ENCODE measurements at regions not wholly inside any gene's neighbourhood (a gene's known extent, or its start where the extent isn't known, plus 50 kb on each side); places are given as distances from the start of the nearest gene placed in this dataset.

- peak overlapping the region in 1 of 2 experiments; percentile 75; a peak in 3 of 6 replicates for H3K27ac ChIP-seq
- 94% methylated on average over 4 of the region's 4 CpGs for WGBS (ENCODE audit: missing lambda C conversion rate)
- ATAC-seq (no peak), DNase-seq (ENCODE audit: low read depth in 1 of 2, low spot score in 1 of 2) (no peak), FAIRE-seq (no peak)
- peaks cover 28% of the 10 kb centered on the region for H3K4me1 ChIP-seq
- POLR2A ChIA-PET: no interaction called here
- no peak overlapping the region for H3K4me3 ChIP-seq
- CTCF ChIA-PET: interaction anchor here (0.6 to 6.9 kb wide), 13 partner anchors 8 to 180 kb away, joined by 3 to 36 read pairs (median 4); no protein-coding TSS in a partner anchor
- H3K4me2 ChIP-seq: peak overlapping the region; percentile 56; the same call in 1 of the 3 replicates
- peaks cover 13% of the 10 kb centered on the region for H3K9me3 ChIP-seq
- TF ChIP-seq ATOH8 (CRISPR knock-in tag; IDR thresholded peaks at IDR 0.05; ENCODE audit: low read depth) (no peak), ZNF302 (CRISPR knock-in tag; IDR thresholded peaks at IDR 0.05) (no peak), HMGXB4 (CRISPR knock-in tag; IDR thresholded peaks at IDR 0.05; ENCODE audit: borderline replicate concordance) (no peak), RNF2 (IDR thresholded peaks at IDR 0.05; ENCODE audit: borderline replicate concordance, low read depth) (no peak), USF2 (IDR thresholded peaks at IDR 0.05) (no peak), BHLHE40 (IDR thresholded peaks at IDR 0.05; ENCODE audit: low read depth, low read length) (no peak), SREBF2 (IDR thresholded peaks at IDR 0.05) (no peak)
These were observed 85.7 kb downstream of the SEMA4F start for GRCh38 chr2:74739733-74740241.

- FAIRE-seq (no peak), ATAC-seq (peak; percentile 42; a peak in 4 of 6 replicates), DNase-seq (ENCODE audit: low read depth in 1 of 2, low spot score in 1 of 2) (no peak)
- no peak overlapping the region for H3K4me3 ChIP-seq
- TF ChIP-seq EP300 (IDR thresholded peaks at IDR 0.05) (peak in 1 of 2 experiments; percentile 3; a peak in 1 of 5 replicates), PBX3 (IDR thresholded peaks at IDR 0.05) (no peak)
- peaks cover 13% of the 10 kb centered on the region for H3K9me3 ChIP-seq
- WGBS (ENCODE audit: missing lambda C conversion rate): 5% methylated on average over 3 of the region's 3 CpGs
- peak overlapping the region; percentile 56 for H3K4me2 ChIP-seq
- CTCF ChIA-PET: interaction anchor here (0.6 to 6.9 kb wide), 13 partner anchors 9 to 671 kb away, joined by 3 to 36 read pairs (median 4); no protein-coding TSS in a partner anchor
- POLR2A ChIA-PET: interaction anchor here (0.9 kb wide), 1 partner anchor 134 kb away, joined by 3 read pairs; no protein-coding TSS in a partner anchor
- peaks cover 28% of the 10 kb centered on the region for H3K4me1 ChIP-seq
- H3K27ac ChIP-seq: peak overlapping the region; percentile 1 to 75; a peak in 4 of 6 replicates
These were observed 86.3 kb downstream of the SEMA4F start for GRCh38 chr2:74740395-74740740.

- POLR2A ChIA-PET: interaction anchor here (0.9 kb wide), 1 partner anchor 133 kb away, joined by 3 read pairs; no protein-coding TSS in a partner anchor
- no peak overlapping the region for H3K4me3 ChIP-seq
- DNase-seq (ENCODE audit: low read depth in 1 of 2, low spot score in 1 of 2): peak; percentile 88 to 95
- H3K9me3 ChIP-seq: peaks cover 13% of the 10 kb centered on the region
- ATAC-seq: peak; percentile 95 to 98
- peaks cover 28% of the 10 kb centered on the region for H3K4me1 ChIP-seq
- peak overlapping the region; percentile 56 for H3K4me2 ChIP-seq
- H3K27ac ChIP-seq: peak overlapping the region; percentile 34 to 75
- 4% methylated on average over 12 of the region's 13 CpGs for WGBS (ENCODE audit: missing lambda C conversion rate)
- FAIRE-seq: peak; percentile 23
- CTCF ChIA-PET: interaction anchor here (0.6 to 6.9 kb wide), 11 partner anchors 9 to 670 kb away, joined by 3 to 36 read pairs (median 5); no protein-coding TSS in a partner anchor
- peak; percentile 18; the same call in 1 of the 3 replicates for TF ChIP-seq SMC3 (IDR thresholded peaks at IDR 0.05)
- peak; percentile 85 for TF ChIP-seq E2F6 (IDR thresholded peaks at IDR 0.05; ENCODE audit: borderline replicate concordance, low read depth)
- TF ChIP-seq BCL3 (IDR thresholded peaks at IDR 0.05): 0 out of 3 replicates have a peak, but pooled peaks have one; percentile 28
- TF ChIP-seq CHD2 (IDR thresholded peaks at IDR 0.05; ENCODE audit: low read length, partially characterized antibody): no peak
- peak; percentile 63 for TF ChIP-seq FOSL2 (IDR thresholded peaks at IDR 0.05)
- peak; percentile 97 for TF ChIP-seq FOSL2 (CRISPR knock-in tag; IDR thresholded peaks at IDR 0.05)
- peak; percentile 22 to 41; a peak in 4 of 5 replicates for TF ChIP-seq RAD21 (conservative IDR thresholded peaks at IDR 0.05 in 1 of 2, IDR thresholded peaks at IDR 0.05 in 1 of 2)
- TF ChIP-seq HES2 (IDR thresholded peaks at IDR 0.05): 0 out of 2 replicates have a peak, but pooled peaks have one; percentile 21
- 0 out of 2 replicates have a peak, but pooled peaks have one; percentile 9 for TF ChIP-seq PBX3 (IDR thresholded peaks at IDR 0.05)
- TF ChIP-seq JUN (IDR thresholded peaks at IDR 0.05): peak; percentile 56 to 61; a peak in 1 of 5 replicates
- TF ChIP-seq EP300 (IDR thresholded peaks at IDR 0.05): peak; percentile 5 to 45; a peak in 1 of 5 replicates
- no peak for TF ChIP-seq NPAS2 (CRISPR knock-in tag; IDR thresholded peaks at IDR 0.05; ENCODE audit: borderline replicate concordance)
- TF ChIP-seq JUNB (IDR thresholded peaks at IDR 0.05): peak; percentile 83
- TF ChIP-seq BHLHE40 (IDR thresholded peaks at IDR 0.05; ENCODE audit: low read depth, low read length): peak; percentile 96
- no peak for TF ChIP-seq HOXB13 (CRISPR knock-in tag; IDR thresholded peaks at IDR 0.05; ENCODE audit: low read depth)
- peak; percentile 3 for TF ChIP-seq MAFK (IDR thresholded peaks at IDR 0.05; ENCODE audit: partially characterized antibody)
These were observed 86.8 kb downstream of the SEMA4F start for GRCh38 chr2:74740741-74741431.

All from A549 (cell line).